HG02588 (cell line): ENCODE measurements at regions not wholly inside any gene's neighbourhood (a gene's known extent, or its start where the extent isn't known, plus 50 kb on each side); places are given as distances from the start of the nearest gene placed in this dataset.
"Not testable (repeated sequence)": the region's sequence is repeated elsewhere in the genome, so short reads cannot be mapped to it uniquely, and the experiment has no call there.

Experiments used
- ATAC-seq: cut with Tn5 transposase; IDR thresholded peaks from one replicate; pipeline ENCODE4 v1.9.1; 2021; ENCODE audit warnings: mild to moderate bottlenecking, moderate library complexity; ENCODE audit not compliant: unreplicated experiment

GRCh38 chr15:96629511-96629910 is 299.0 kb downstream of the NR2F2 start:
- no peak for ATAC-seq

- ATAC-seq = no peak
Measured at GRCh38 chr15:96638793-96639192, 308.3 kb downstream of the NR2F2 start.

- ATAC-seq = no peak
Measured at GRCh38 chr15:96645796-96646195, 315.3 kb downstream of the NR2F2 start.

GRCh38 chr15:96648866-96649265 is 318.4 kb downstream of the NR2F2 start:
- no peak for ATAC-seq

GRCh38 chr15:96657096-96657495 is 326.6 kb downstream of the NR2F2 start:
- no peak for ATAC-seq

- ATAC-seq = not testable (repeated sequence)
Measured at GRCh38 chr15:96666979-96667378, 336.5 kb downstream of the NR2F2 start.

- no peak for ATAC-seq
Measured at GRCh38 chr15:96670389-96670788, 339.9 kb downstream of the NR2F2 start.

- ATAC-seq = no peak
Measured at GRCh38 chr15:96672629-96673028, 342.1 kb downstream of the NR2F2 start.

GRCh38 chr15:96678386-96678785 is 347.9 kb downstream of the NR2F2 start:
- ATAC-seq = no peak

- no peak for ATAC-seq
Measured at GRCh38 chr15:96687388-96688107, 357.0 kb downstream of the NR2F2 start.

GRCh38 chr15:96690733-96691132 is 360.2 kb downstream of the NR2F2 start:
- ATAC-seq = no peak

- no peak for ATAC-seq
Measured at GRCh38 chr15:96692826-96693225, 362.3 kb downstream of the NR2F2 start.

- ATAC-seq = no peak
Measured at GRCh38 chr15:96693515-96693914, 363.0 kb downstream of the NR2F2 start.

GRCh38 chr15:96693990-96694517 is 363.6 kb downstream of the NR2F2 start:
- no peak for ATAC-seq

GRCh38 chr15:96695426-96695825 is 364.9 kb downstream of the NR2F2 start:
- no peak for ATAC-seq

- no peak for ATAC-seq
Measured at GRCh38 chr15:96699871-96700401, 369.4 kb downstream of the NR2F2 start.

GRCh38 chr15:96700555-96700954 is 370.1 kb downstream of the NR2F2 start:
- no peak for ATAC-seq

- ATAC-seq = no peak
Measured at GRCh38 chr15:96701443-96701842, 370.9 kb downstream of the NR2F2 start.

- no peak for ATAC-seq
Measured at GRCh38 chr15:96701877-96702276, 371.4 kb downstream of the NR2F2 start.

GRCh38 chr15:96702589-96702988 is 372.1 kb downstream of the NR2F2 start:
- ATAC-seq = no peak

GRCh38 chr15:96703091-96703490 is 372.6 kb downstream of the NR2F2 start:
- ATAC-seq = no peak

- no peak for ATAC-seq
Measured at GRCh38 chr15:96703794-96704550, 373.5 kb downstream of the NR2F2 start.
